Kasumi-1 (cell line): ENCODE measurements at regions not wholly inside any gene's neighbourhood (a gene's known extent, or its start where the extent isn't known, plus 50 kb on each side); places are given as distances from the start of the nearest gene placed in this dataset.
"Not testable (repeated sequence)": the region's sequence is repeated elsewhere in the genome, so short reads cannot be mapped to it uniquely, and the experiment has no call there.

Source experiments
- DNase-seq, 2 experiments: peaks; one replicate each; lab custom pipeline; 2025; lab: John Stamatoyannopoulos, UW

- DNase-seq = no peak
Observed at GRCh38 chr9:714675-715074, 126.8 kb upstream of the DMRT1 start.

GRCh38 chr9:715300-715699 lies 126.2 kb upstream of the DMRT1 start:
- DNase-seq = no peak

- no peak for DNase-seq
Observed at GRCh38 chr9:715743-716400, 125.6 kb upstream of the DMRT1 start.

- DNase-seq = no peak
Observed at GRCh38 chr9:717722-718121, 123.8 kb upstream of the DMRT1 start.

GRCh38 chr9:720239-720881 lies 121.1 kb upstream of the DMRT1 start:
- no peak for DNase-seq

- no peak for DNase-seq
Observed at GRCh38 chr9:722388-722980, 119.0 kb upstream of the DMRT1 start.

- not testable (repeated sequence) for DNase-seq
Observed at GRCh38 chr9:724461-724860, 117.0 kb upstream of the DMRT1 start.

GRCh38 chr9:726005-726404 lies 115.5 kb upstream of the DMRT1 start:
- no peak for DNase-seq

GRCh38 chr9:727767-728166 lies 113.7 kb upstream of the DMRT1 start:
- no peak for DNase-seq

- DNase-seq = no peak
Observed at GRCh38 chr9:728535-728934, 113.0 kb upstream of the DMRT1 start.

- no peak for DNase-seq
Observed at GRCh38 chr9:731474-731873, 110.0 kb upstream of the DMRT1 start.

GRCh38 chr9:734831-735511 lies 106.5 kb upstream of the DMRT1 start:
- DNase-seq = no peak

- DNase-seq = no peak
Observed at GRCh38 chr9:737400-738120, 103.9 kb upstream of the DMRT1 start.

GRCh38 chr9:738209-738915 lies 103.1 kb upstream of the DMRT1 start:
- no peak for DNase-seq

GRCh38 chr9:739362-739761 lies 102.1 kb upstream of the DMRT1 start:
- DNase-seq = no peak

GRCh38 chr9:740221-740620 lies 101.3 kb upstream of the DMRT1 start:
- DNase-seq = no peak

GRCh38 chr9:742104-742503 lies 99.4 kb upstream of the DMRT1 start:
- no peak for DNase-seq

GRCh38 chr9:742914-743589 lies 98.4 kb upstream of the DMRT1 start:
- no peak for DNase-seq

- DNase-seq = no peak
Observed at GRCh38 chr9:744046-744712, 97.3 kb upstream of the DMRT1 start.

GRCh38 chr9:744790-745484 lies 96.6 kb upstream of the DMRT1 start:
- DNase-seq = no peak
